ENCODE measurements at regions not wholly inside any gene's neighbourhood (a gene's known extent, or its start where the extent isn't known, plus 50 kb on each side); places are given as distances from the start of the nearest gene placed in this dataset.
"Not testable (repeated sequence)": the region's sequence is repeated elsewhere in the genome, so short reads cannot be mapped to it uniquely, and the experiment has no call there.

DNA sequence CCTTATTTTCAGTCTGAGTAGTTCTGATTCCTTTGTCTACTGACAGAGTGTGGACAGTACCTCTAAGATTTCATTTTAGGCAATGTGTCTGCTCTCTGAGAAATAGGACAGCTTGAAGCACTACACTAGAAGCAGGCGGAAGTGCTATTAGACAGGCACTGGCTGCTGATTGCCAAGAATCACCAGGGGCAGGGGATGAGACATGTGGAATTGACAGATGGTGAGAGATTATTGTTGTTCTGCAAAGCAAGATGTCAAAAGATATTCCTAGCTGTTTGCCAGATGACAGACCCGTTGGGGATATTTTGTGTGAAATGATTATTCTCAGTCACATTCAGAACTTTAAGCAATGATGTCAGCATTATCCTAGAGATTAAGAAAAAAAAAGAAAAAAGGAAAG is 323.3 kb downstream of the ANKRD30B start:
- DNase-seq, result not testable (repeated sequence)

All from suppressor macrophage treated with lipopolysaccharide for 1 hour (primary cell).